GM18507 (cell line): ENCODE measurements at regions not wholly inside any gene's neighbourhood (a gene's known extent, or its start where the extent isn't known, plus 50 kb on each side); places are given as distances from the start of the nearest gene placed in this dataset.
"Not testable (repeated sequence)": the region's sequence is repeated elsewhere in the genome, so short reads cannot be mapped to it uniquely, and the experiment has no call there.

Source experiments
- DNase-seq: peaks from one replicate; pipeline ENCODE4 v3.0.0; 2011; ENCODE audit warnings: low read depth; ENCODE audit not compliant: insufficient read length; ENCODE audit errors: extremely low spot score
- FAIRE-seq: peaks from 2 replicates; lab custom pipeline; 2011; peaks lifted over from hg19 to GRCh38; lab: Jason Lieb, UNC

DNA sequence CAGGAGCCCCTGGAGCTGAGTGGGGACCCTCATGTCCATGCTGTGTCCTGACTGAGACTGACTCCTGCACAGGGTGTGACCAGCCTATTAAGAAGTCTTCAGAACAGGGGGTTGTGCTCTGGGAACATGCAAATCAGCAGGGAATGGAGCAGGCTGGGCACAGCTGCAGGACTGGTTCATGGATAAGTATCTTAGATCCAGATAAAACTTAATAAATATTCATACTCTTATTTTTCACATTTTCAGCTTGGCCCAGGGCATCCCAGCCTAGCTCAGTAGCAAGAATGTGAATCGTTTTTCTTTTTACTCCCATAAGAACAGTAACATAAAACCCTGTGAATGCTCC lies 479.7 kb downstream of the RPIA start:
- DNase-seq, FAIRE-seq: not testable (repeated sequence)

- not testable (repeated sequence) for FAIRE-seq, DNase-seq
Observed at GRCh38 chr2:89177004-89177403, 485.5 kb downstream of the RPIA start.

- DNase-seq, FAIRE-seq: not testable (repeated sequence)
Observed at GRCh38 chr2:89182221-89182620, 490.7 kb downstream of the RPIA start.

DNA sequence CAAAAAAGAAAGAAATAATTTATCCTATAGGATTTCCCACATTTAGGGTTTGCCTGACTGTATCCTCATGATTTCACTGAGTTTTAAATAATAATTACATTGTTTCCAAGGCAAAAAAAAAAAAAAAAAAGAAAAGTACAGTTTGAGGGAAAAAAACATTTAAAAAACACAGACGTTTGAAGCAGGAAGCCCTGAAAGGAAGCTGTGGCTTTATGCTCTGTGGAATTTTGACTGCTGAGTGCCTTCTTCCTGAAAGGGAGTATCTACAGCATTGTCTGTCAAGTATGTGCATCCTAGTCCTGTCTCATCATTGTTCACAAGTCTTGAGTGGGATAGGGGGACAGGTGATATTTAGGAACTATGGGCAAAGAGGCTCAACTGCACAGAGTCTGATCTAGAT lies 493.3 kb downstream of the RPIA start:
- not testable (repeated sequence) for FAIRE-seq, DNase-seq

GRCh38 chr2:89195636-89196251 lies 504.3 kb downstream of the RPIA start:
- not testable (repeated sequence) for FAIRE-seq, DNase-seq

DNA sequence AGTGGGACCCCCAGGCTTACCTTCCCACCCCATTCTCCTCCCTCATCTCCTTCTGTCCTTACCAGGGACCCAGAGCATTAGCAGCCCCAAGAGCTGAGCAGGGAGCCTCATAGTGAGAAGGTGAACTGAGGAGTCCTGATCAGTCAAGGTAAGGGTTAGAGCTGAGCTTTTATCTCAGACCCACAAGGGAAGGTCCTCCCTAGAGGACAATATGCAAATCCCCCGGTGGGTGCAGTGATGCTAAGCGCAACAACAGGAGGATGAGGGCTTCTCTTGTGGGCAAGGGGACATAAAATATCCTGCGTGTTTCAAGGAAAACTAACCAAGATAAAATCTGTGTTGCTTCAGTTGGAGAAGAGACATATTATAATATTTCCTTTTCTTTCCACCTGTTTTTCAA lies 505.2 kb downstream of the RPIA start:
- FAIRE-seq, DNase-seq: not testable (repeated sequence)

DNA sequence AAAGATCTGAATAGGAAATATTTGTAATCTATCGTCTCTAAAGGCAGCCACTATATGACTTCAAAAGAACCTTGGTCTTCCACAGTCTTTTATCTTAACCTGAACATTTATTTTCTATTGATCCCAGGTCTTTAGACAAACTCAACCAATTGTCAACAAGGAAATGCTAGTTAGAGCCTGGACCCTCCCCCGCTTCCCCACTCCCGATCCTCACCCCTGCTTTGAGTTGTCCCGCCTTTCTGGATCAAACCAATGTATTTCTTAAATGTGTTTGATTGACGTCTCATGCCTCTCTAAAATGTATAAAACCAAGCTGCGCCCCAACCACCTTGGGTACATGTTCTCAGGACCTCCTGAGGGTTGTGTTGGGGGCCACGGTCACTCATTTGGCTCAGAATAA lies 506.6 kb downstream of the RPIA start:
- not testable (repeated sequence) for FAIRE-seq, DNase-seq

DNA sequence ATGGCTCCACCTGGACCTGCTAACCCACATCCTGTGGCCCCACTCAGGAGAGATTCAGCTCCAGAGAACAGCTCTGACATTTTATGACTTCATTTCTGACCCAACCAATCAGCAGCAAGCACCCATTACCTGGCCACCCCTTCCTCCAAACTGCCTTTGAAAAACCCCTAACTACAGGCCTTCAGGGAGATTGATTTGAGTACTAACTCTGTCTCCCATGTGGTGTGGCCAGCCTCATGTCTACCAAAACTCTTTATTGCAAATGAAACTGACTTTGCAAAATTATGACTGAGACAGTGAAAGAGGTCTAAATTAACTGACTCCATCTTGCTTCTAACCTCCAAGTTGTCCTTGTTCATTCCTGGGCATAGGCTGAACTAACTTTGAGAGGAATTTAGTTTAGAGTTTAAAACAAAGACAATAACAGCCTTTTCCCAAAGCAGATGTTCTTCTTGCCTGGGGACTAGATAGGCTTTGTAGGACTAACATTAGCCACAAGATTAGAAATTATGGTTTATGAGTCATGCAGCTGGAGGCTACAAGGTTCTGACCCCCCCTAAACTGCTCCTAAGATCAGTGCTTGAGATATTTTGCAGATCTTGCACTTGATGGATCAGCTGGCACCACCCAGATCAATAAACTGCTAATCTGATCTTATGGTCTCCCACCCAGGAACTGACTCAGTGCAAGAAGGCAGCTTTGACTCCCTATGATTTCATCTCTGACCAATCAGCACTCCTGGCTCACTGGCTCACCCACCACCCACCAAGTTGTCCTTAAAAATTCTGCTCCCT lies 508.2 kb downstream of the RPIA start:
- DNase-seq, FAIRE-seq: not testable (repeated sequence)

DNA sequence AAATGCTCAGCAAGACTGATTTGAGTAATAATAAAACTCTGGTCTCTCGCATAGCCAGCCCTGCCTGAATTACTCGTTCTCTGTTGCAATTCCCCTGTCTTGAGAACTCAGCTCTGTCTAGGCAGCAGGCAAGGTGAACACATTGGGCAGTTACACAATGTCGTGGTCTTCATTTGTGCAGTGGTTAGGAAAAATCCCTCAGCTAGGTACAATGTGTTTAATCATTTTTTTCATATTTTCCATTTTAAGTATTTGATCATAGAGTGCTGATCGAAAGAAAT lies 508.7 kb downstream of the RPIA start:
- not testable (repeated sequence) for FAIRE-seq

DNA sequence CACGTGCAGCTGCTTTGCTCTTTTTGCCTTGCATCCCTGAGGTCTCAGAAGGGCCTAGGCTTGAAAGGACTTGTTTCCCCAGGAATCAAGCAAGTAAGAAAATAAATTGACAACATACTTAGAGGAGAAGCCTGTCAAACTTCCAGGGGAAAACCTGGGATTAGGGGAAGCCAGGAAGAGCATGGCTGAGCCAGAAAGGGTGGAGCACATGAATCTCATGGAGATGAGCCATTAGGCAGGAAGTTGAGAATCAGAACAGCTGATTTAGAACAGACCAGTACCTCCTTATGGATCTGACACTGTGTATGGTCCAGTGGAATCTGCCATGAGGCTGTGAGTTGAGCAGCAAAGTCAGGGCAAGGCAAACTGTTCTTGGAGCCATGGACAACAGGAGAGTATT lies 511.0 kb downstream of the RPIA start:
- DNase-seq, FAIRE-seq: not testable (repeated sequence)

More for the DNA sequence above, 508.7 kb downstream of the RPIA start:
- not testable (repeated sequence) for DNase-seq

- DNase-seq, FAIRE-seq: not testable (repeated sequence)
Observed at GRCh38 chr2:89205153-89205552, 513.7 kb downstream of the RPIA start.

GRCh38 chr2:89208144-89208932 lies 516.9 kb downstream of the RPIA start:
- not testable (repeated sequence) for DNase-seq, FAIRE-seq

- not testable (repeated sequence) for FAIRE-seq, DNase-seq
Observed at GRCh38 chr2:89213151-89213550, 521.7 kb downstream of the RPIA start.

- not testable (repeated sequence) for DNase-seq, FAIRE-seq
Observed at GRCh38 chr2:89213811-89214210, 522.3 kb downstream of the RPIA start.

GRCh38 chr2:89221474-89221873 lies 530.0 kb downstream of the RPIA start:
- DNase-seq, FAIRE-seq: not testable (repeated sequence)

- DNase-seq, FAIRE-seq: not testable (repeated sequence)
Observed at GRCh38 chr2:89222063-89222732, 530.7 kb downstream of the RPIA start.

GRCh38 chr2:89224803-89225202 lies 533.3 kb downstream of the RPIA start:
- DNase-seq, FAIRE-seq: not testable (repeated sequence)

- DNase-seq, result not testable (repeated sequence)
Observed at GRCh38 chr2:89229979-89230378, 538.5 kb downstream of the RPIA start.

DNA sequence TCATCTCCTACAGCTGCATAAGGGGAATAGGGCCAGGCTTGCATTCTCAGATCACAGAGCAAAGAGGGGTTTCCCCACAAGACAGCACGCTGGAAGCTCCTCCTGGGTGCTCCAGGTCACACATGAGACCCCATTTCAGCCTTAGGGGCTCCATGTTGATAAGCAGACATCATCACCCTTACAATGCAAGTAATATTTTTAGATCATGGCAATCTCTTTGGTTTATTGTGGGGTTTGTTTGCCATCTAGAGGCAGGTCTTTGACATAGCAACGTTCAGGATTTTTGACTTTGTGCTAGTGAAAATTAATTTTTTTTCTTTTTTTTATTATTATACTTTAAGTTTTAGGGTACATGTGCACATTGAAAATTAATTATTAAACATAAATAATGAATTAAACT lies 539.8 kb downstream of the RPIA start:
- not testable (repeated sequence) for FAIRE-seq, DNase-seq

More at GRCh38 chr2:89229979-89230378, 538.5 kb downstream of the RPIA start:
- FAIRE-seq, result not testable (repeated sequence)
